ENCODE measurements at regions not wholly inside any gene's neighbourhood (a gene's known extent, or its start where the extent isn't known, plus 50 kb on each side); places are given as distances from the start of the nearest gene placed in this dataset.

- TF ChIP-seq, protein P1, sequence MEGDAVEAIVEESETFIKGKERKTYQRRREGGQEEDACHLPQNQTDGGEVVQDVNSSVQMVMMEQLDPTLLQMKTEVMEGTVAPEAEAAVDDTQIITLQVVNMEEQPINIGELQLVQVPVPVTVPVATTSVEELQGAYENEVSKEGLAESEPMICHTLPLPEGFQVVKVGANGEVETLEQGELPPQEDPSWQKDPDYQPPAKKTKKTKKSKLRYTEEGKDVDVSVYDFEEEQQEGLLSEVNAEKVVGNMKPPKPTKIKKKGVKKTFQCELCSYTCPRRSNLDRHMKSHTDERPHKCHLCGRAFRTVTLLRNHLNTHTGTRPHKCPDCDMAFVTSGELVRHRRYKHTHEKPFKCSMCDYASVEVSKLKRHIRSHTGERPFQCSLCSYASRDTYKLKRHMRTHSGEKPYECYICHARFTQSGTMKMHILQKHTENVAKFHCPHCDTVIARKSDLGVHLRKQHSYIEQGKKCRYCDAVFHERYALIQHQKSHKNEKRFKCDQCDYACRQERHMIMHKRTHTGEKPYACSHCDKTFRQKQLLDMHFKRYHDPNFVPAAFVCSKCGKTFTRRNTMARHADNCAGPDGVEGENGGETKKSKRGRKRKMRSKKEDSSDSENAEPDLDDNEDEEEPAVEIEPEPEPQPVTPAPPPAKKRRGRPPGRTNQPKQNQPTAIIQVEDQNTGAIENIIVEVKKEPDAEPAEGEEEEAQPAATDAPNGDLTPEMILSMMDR (IDR thresholded peaks at IDR 0.05; ENCODE audit: low read depth, low read length), result no peak
Observed at GRCh38 chr11:122044086-122044485, 71.9 kb downstream of the BLID start.

GRCh38 chr11:122042981-122043380, 73.0 kb downstream of the BLID start:
- DNase-seq (ENCODE audit: extremely low read depth, low read depth), result no peak
- TF ChIP-seq, protein P1 (IDR thresholded peaks at IDR 0.05; ENCODE audit: low read depth, low read length), result no peak

More at GRCh38 chr11:122044086-122044485, 71.9 kb downstream of the BLID start:
- DNase-seq (ENCODE audit: extremely low read depth, low read depth), result no peak

- DNase-seq (ENCODE audit: extremely low read depth, low read depth), result no peak
Observed at GRCh38 chr11:122040464-122040863, 75.6 kb downstream of the BLID start.

DNA sequence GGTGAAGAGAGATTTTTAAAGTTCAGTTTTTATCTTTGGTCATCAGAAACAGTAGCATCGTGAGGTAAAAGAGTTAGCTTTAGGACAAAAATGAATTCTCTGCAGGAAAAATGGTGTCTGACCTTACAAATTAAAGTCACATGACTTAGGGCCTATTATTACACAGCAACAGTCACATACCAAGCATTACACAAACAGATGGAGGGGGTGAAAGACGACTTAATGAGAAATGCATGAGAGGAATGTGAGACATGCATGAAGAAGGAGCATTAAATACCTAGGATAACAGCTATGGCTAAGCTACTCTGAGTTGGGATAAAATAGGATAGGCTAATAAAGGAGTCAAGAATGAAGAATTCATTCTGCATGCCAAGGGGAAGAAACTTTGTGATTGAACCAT, 77.5 kb downstream of the BLID start:
- peak; percentile 65 for DNase-seq (ENCODE audit: extremely low read depth, low read depth)

More at GRCh38 chr11:122040464-122040863, 75.6 kb downstream of the BLID start:
- TF ChIP-seq, protein P1 (IDR thresholded peaks at IDR 0.05; ENCODE audit: low read depth, low read length), result no peak

DNA sequence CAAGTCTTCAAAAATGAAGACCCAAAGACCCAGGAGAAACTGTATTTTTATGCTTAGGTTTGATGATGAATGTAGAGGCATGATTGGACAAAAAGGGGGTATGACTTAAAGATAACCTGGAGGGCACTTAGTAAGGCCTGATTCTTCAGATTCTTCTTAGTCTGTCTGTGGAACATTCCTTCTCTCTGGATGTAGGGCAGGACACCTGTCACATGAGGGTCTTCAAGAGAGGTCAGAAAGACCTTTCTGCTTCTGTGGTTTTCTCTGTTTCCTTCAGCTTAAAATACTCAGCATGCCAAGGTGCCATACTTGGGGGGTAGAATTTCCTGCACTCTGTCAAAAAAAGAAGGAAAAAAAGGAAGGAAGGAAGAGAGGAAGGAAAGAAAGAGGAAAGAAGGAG, 78.1 kb downstream of the BLID start:
- DNase-seq (ENCODE audit: extremely low read depth, low read depth), result no peak
- TF ChIP-seq, protein P1 (IDR thresholded peaks at IDR 0.05; ENCODE audit: low read depth, low read length), result no peak

More for the DNA sequence above, 77.5 kb downstream of the BLID start:
- TF ChIP-seq, protein P1 (IDR thresholded peaks at IDR 0.05; ENCODE audit: low read depth, low read length), result no peak

GRCh38 chr11:122036493-122036892, 79.5 kb downstream of the BLID start:
- DNase-seq (ENCODE audit: extremely low read depth, low read depth), result no peak
- TF ChIP-seq, protein P1 (IDR thresholded peaks at IDR 0.05; ENCODE audit: low read depth, low read length), result no peak

GRCh38 chr11:122036018-122036417, 80.0 kb downstream of the BLID start:
- peak; percentile 59 for DNase-seq (ENCODE audit: extremely low read depth, low read depth)
- TF ChIP-seq, protein P1 (IDR thresholded peaks at IDR 0.05; ENCODE audit: low read depth, low read length), result no peak

Data from AG09319 (cell line).